ENCODE measurements at regions not wholly inside any gene's neighbourhood (a gene's known extent, or its start where the extent isn't known, plus 50 kb on each side); places are given as distances from the start of the nearest gene placed in this dataset.

- H3K36me3 ChIP-seq (ENCODE audit: control insufficient read depth, insufficient read depth, low read length) = no peaks in the 10 kb centered on the region
- TF ChIP-seq, protein P1, sequence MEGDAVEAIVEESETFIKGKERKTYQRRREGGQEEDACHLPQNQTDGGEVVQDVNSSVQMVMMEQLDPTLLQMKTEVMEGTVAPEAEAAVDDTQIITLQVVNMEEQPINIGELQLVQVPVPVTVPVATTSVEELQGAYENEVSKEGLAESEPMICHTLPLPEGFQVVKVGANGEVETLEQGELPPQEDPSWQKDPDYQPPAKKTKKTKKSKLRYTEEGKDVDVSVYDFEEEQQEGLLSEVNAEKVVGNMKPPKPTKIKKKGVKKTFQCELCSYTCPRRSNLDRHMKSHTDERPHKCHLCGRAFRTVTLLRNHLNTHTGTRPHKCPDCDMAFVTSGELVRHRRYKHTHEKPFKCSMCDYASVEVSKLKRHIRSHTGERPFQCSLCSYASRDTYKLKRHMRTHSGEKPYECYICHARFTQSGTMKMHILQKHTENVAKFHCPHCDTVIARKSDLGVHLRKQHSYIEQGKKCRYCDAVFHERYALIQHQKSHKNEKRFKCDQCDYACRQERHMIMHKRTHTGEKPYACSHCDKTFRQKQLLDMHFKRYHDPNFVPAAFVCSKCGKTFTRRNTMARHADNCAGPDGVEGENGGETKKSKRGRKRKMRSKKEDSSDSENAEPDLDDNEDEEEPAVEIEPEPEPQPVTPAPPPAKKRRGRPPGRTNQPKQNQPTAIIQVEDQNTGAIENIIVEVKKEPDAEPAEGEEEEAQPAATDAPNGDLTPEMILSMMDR (conservative IDR thresholded peaks at IDR 0.05 in 1 of 2, IDR thresholded peaks at IDR 0.05 in 1 of 2; ENCODE audit: low read depth in 1 of 2, low read length in 2 of 2) = no peak
- no peak for TF ChIP-seq EZH2 (IDR thresholded peaks at IDR 0.05; ENCODE audit: low read length, missing control alignments)
- no peak for DNase-seq (ENCODE audit: low read depth in 2 of 2)
- no peaks in the 10 kb centered on the region for H4K20me1 ChIP-seq (ENCODE audit: control insufficient read depth, extremely low read depth, insufficient read depth, low read length)
- H3K9ac ChIP-seq (ENCODE audit: insufficient read depth, low read length) = no peak overlapping the region
- H3K27me3 ChIP-seq (ENCODE audit: control insufficient read depth, insufficient read depth, low read length) = no peaks in the 10 kb centered on the region
- no peak overlapping the region for H3K27ac ChIP-seq (ENCODE audit: insufficient read depth, low read length)
- H3K9me3 ChIP-seq (ENCODE audit: control insufficient read depth, insufficient read depth, low read depth, low read length) = no peaks in the 10 kb centered on the region
- H3K79me2 ChIP-seq (ENCODE audit: control insufficient read depth, insufficient read depth, low read length) = no peaks in the 10 kb centered on the region
- no peak overlapping the region for H2AFZ ChIP-seq (ENCODE audit: low read length)
- no peak overlapping the region for H3K4me2 ChIP-seq (ENCODE audit: extremely low read depth, insufficient read depth, low read length)
- H3K4me3 ChIP-seq (replicated peaks in 1 of 4; ENCODE audit: control extremely low read depth in 1 of 4, insufficient read depth in 1 of 4, low read depth in 3 of 4, low read length in 4 of 4) = no peak overlapping the region
- no peaks in the 10 kb centered on the region for H3K4me1 ChIP-seq (ENCODE audit: control insufficient read depth, extremely low read depth, insufficient read depth, low read length)
Observed at GRCh38 chr2:604854-605524, 72.2 kb downstream of the TMEM18 start.

GRCh38 chr2:604385-604784 is 72.8 kb downstream of the TMEM18 start:
- DNase-seq (ENCODE audit: low read depth in 2 of 2) = no peak
- H3K27ac ChIP-seq (ENCODE audit: insufficient read depth, low read length) = no peak overlapping the region

DNA sequence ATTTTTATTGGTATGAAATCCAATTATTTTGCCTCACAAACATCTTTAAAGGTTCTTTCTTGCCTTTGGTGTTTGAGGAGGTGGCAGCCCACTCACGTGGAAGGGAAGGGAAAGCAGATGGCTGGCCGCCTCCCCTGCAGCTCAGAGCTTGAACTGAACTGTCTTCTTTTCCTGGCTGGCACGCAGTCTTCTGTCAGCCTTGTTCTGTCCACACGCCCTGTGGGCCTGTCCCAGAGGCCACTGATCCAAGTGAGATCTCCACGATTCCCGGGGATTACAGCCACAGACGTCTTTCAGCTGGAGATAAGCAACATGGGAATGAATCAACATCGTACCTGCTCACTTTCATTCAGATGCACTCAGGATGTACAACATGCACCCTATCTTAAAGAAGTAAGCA is 73.3 kb downstream of the TMEM18 start:
- no peaks in the 10 kb centered on the region for H3K36me3 ChIP-seq (ENCODE audit: control insufficient read depth, insufficient read depth, low read length)
- H3K79me2 ChIP-seq (ENCODE audit: control insufficient read depth, insufficient read depth, low read length) = no peaks in the 10 kb centered on the region
- no peak overlapping the region for H2AFZ ChIP-seq (ENCODE audit: low read length)
- TF ChIP-seq, protein P1 (conservative IDR thresholded peaks at IDR 0.05 in 1 of 2, IDR thresholded peaks at IDR 0.05 in 1 of 2; ENCODE audit: low read depth in 1 of 2, low read length in 2 of 2) = no peak
- TF ChIP-seq EZH2 (IDR thresholded peaks at IDR 0.05; ENCODE audit: low read length, missing control alignments) = no peak
- no peak for DNase-seq (ENCODE audit: low read depth in 2 of 2)
- no peak overlapping the region for H3K27ac ChIP-seq (ENCODE audit: insufficient read depth, low read length)
- no peaks in the 10 kb centered on the region for H3K4me1 ChIP-seq (ENCODE audit: control insufficient read depth, extremely low read depth, insufficient read depth, low read length)
- H3K4me3 ChIP-seq (replicated peaks in 1 of 4; ENCODE audit: control extremely low read depth in 1 of 4, insufficient read depth in 1 of 4, low read depth in 3 of 4, low read length in 4 of 4) = no peak overlapping the region
- no peaks in the 10 kb centered on the region for H3K9me3 ChIP-seq (ENCODE audit: control insufficient read depth, insufficient read depth, low read depth, low read length)
- no peak overlapping the region for H3K4me2 ChIP-seq (ENCODE audit: extremely low read depth, insufficient read depth, low read length)
- no peaks in the 10 kb centered on the region for H4K20me1 ChIP-seq (ENCODE audit: control insufficient read depth, extremely low read depth, insufficient read depth, low read length)
- H3K9ac ChIP-seq (ENCODE audit: insufficient read depth, low read length) = no peak overlapping the region
- H3K27me3 ChIP-seq (ENCODE audit: control insufficient read depth, insufficient read depth, low read length) = no peaks in the 10 kb centered on the region

More at GRCh38 chr2:604385-604784, 72.8 kb downstream of the TMEM18 start:
- Histone ChIP-seq H3K36me3 (ENCODE audit: control insufficient read depth, insufficient read depth, low read length) (no peaks in the 10 kb centered on the region), H3K79me2 (ENCODE audit: control insufficient read depth, insufficient read depth, low read length) (no peaks in the 10 kb centered on the region), H3K9me3 (ENCODE audit: control insufficient read depth, insufficient read depth, low read depth, low read length) (no peaks in the 10 kb centered on the region), H3K4me2 (ENCODE audit: extremely low read depth, insufficient read depth, low read length) (no peak overlapping the region), H3K9ac (ENCODE audit: insufficient read depth, low read length) (no peak overlapping the region), H2AFZ (ENCODE audit: low read length) (no peak overlapping the region), H3K27me3 (ENCODE audit: control insufficient read depth, insufficient read depth, low read length) (no peaks in the 10 kb centered on the region), H3K4me1 (ENCODE audit: control insufficient read depth, extremely low read depth, insufficient read depth, low read length) (no peaks in the 10 kb centered on the region), H4K20me1 (ENCODE audit: control insufficient read depth, extremely low read depth, insufficient read depth, low read length) (no peaks in the 10 kb centered on the region), H3K4me3 (replicated peaks in 1 of 4; ENCODE audit: control extremely low read depth in 1 of 4, insufficient read depth in 1 of 4, low read depth in 3 of 4, low read length in 4 of 4) (no peak overlapping the region)
- TF ChIP-seq, protein P1 (conservative IDR thresholded peaks at IDR 0.05 in 1 of 2, IDR thresholded peaks at IDR 0.05 in 1 of 2; ENCODE audit: low read depth in 1 of 2, low read length in 2 of 2) = no peak
- TF ChIP-seq EZH2 (IDR thresholded peaks at IDR 0.05; ENCODE audit: low read length, missing control alignments) = no peak
